ENCODE measurements at regions not wholly inside any gene's neighbourhood (a gene's known extent, or its start where the extent isn't known, plus 50 kb on each side); places are given as distances from the start of the nearest gene placed in this dataset.
A peak's percentile ranks its signal among the peaks of the same experiment; 100 is the strongest.
"Not testable (repeated sequence)": the region's sequence is repeated elsewhere in the genome, so short reads cannot be mapped to it uniquely, and the experiment has no call there.

- DNase-seq (ENCODE audit: low read depth, low spot score): no peak
- in situ Hi-C loops (cut with HindIII; ENCODE audit: low pct_unique_long_range_greater_than_20kb, low sequenced_read_pairs): no loop called here
Measured at GRCh38 chr11:46198245-46199240, 77.3 kb upstream of the PHF21A start.

- in situ Hi-C loops (cut with HindIII; ENCODE audit: low pct_unique_long_range_greater_than_20kb, low sequenced_read_pairs): no loop called here
Measured at GRCh38 chr11:46197421-46197820, 76.2 kb upstream of the PHF21A start.

GRCh38 chr11:46188017-46188416 is 66.8 kb upstream of the PHF21A start:
- DNase-seq (ENCODE audit: low read depth, low spot score): no peak
- in situ Hi-C loops (cut with HindIII; ENCODE audit: low pct_unique_long_range_greater_than_20kb, low sequenced_read_pairs): no loop called here

More at GRCh38 chr11:46197421-46197820, 76.2 kb upstream of the PHF21A start:
- DNase-seq (ENCODE audit: low read depth, low spot score): no peak

GRCh38 chr11:46183819-46184218 is 62.6 kb upstream of the PHF21A start:
- in situ Hi-C loops (cut with HindIII; ENCODE audit: low pct_unique_long_range_greater_than_20kb, low sequenced_read_pairs): no loop called here
- DNase-seq (ENCODE audit: low read depth, low spot score): no peak

- no peak for DNase-seq (ENCODE audit: low read depth, low spot score)
- in situ Hi-C loops (cut with HindIII; ENCODE audit: low pct_unique_long_range_greater_than_20kb, low sequenced_read_pairs): no loop called here
Measured at GRCh38 chr11:46181843-46182424, 60.7 kb upstream of the PHF21A start.

GRCh38 chr11:46181387-46181786 is 60.1 kb upstream of the PHF21A start:
- DNase-seq (ENCODE audit: low read depth, low spot score): peak; percentile 29
- in situ Hi-C loops (cut with HindIII; ENCODE audit: low pct_unique_long_range_greater_than_20kb, low sequenced_read_pairs): no loop called here

- DNase-seq (ENCODE audit: low read depth, low spot score): no peak
- in situ Hi-C loops (cut with HindIII; ENCODE audit: low pct_unique_long_range_greater_than_20kb, low sequenced_read_pairs): no loop called here
Measured at GRCh38 chr11:46180736-46181135, 59.5 kb upstream of the PHF21A start.

GRCh38 chr11:46178513-46178912 is 57.3 kb upstream of the PHF21A start:
- in situ Hi-C loops (cut with HindIII; ENCODE audit: low pct_unique_long_range_greater_than_20kb, low sequenced_read_pairs): no loop called here
- no peak for DNase-seq (ENCODE audit: low read depth, low spot score)

GRCh38 chr11:46176421-46176820 is 55.2 kb upstream of the PHF21A start:
- in situ Hi-C loops (cut with HindIII; ENCODE audit: low pct_unique_long_range_greater_than_20kb, low sequenced_read_pairs): no loop called here

GRCh38 chr11:46175401-46176002 is 54.2 kb upstream of the PHF21A start:
- in situ Hi-C loops (cut with HindIII; ENCODE audit: low pct_unique_long_range_greater_than_20kb, low sequenced_read_pairs): no loop called here

More at GRCh38 chr11:46176421-46176820, 55.2 kb upstream of the PHF21A start:
- no peak for DNase-seq (ENCODE audit: low read depth, low spot score)

GRCh38 chr11:46171693-46172092 is 50.4 kb upstream of the PHF21A start:
- DNase-seq (ENCODE audit: low read depth, low spot score); in situ Hi-C loops (cut with HindIII; ENCODE audit: low pct_unique_long_range_greater_than_20kb, low sequenced_read_pairs): not testable (repeated sequence)

More at GRCh38 chr11:46175401-46176002, 54.2 kb upstream of the PHF21A start:
- no peak for DNase-seq (ENCODE audit: low read depth, low spot score)
